Mesenchymal stem cell (in vitro differentiated cells and primary cell): ENCODE measurements at regions not wholly inside any gene's neighbourhood (a gene's known extent, or its start where the extent isn't known, plus 50 kb on each side); places are given as distances from the start of the nearest gene placed in this dataset.

Source experiments
- DNase-seq: peaks from one replicate; pipeline ENCODE4 v3.0.0-alpha.2; 2013
- H2AFZ ChIP-seq: one replicate; pipeline ENCODE4 v1.6.1; 2013; ENCODE audit warnings: low read depth, mild to moderate bottlenecking, control low read depth, inconsistent platforms, low read length, moderate library complexity
- H2AK5ac ChIP-seq: 2 replicates; pipeline ENCODE4 v1.6.1; 2013; ENCODE audit warnings: low read length, moderate library complexity, mild to moderate bottlenecking, inconsistent platforms; ENCODE audit not compliant: severe bottlenecking
- H2BK120ac ChIP-seq: one replicate; pipeline ENCODE4 v1.6.1; 2013; ENCODE audit warnings: low read depth, mild to moderate bottlenecking, inconsistent platforms, low read length, moderate library complexity
- H2BK12ac ChIP-seq, 2 experiments: one replicate each; pipeline ENCODE4 v1.6.1; 2013; ENCODE audit warnings: inconsistent platforms in 2 of 2, low read length in 2 of 2, mild to moderate bottlenecking in 2 of 2, moderate library complexity in 2 of 2, control low read depth in 1 of 2
- H2BK15ac ChIP-seq: one replicate; pipeline ENCODE4 v1.6.1; 2013; ENCODE audit warnings: mild to moderate bottlenecking, low read depth, inconsistent platforms; ENCODE audit not compliant: poor library complexity, severe bottlenecking
- H2BK5ac ChIP-seq: 2 replicates; pipeline ENCODE4 v1.6.1; 2013; ENCODE audit warnings: low read depth, mild to moderate bottlenecking, low read length, control low read depth, inconsistent platforms; ENCODE audit not compliant: poor library complexity, severe bottlenecking
- H3K14ac ChIP-seq, 2 experiments: one replicate each; pipeline ENCODE4 v1.6.1; 2013; ENCODE audit warnings: inconsistent platforms in 2 of 2, low read length in 2 of 2, control low read depth in 1 of 2, mild to moderate bottlenecking in 1 of 2, moderate library complexity in 1 of 2
- H3K18ac ChIP-seq, 2 experiments: one replicate each; pipeline ENCODE4 v1.6.1; 2013; ENCODE audit warnings: inconsistent platforms in 2 of 2, low read length in 2 of 2, control low read depth in 1 of 2, low read depth in 1 of 2, mild to moderate bottlenecking in 1 of 2
- H3K23ac ChIP-seq, 2 experiments: one replicate each; pipeline ENCODE4 v1.6.1; 2013; ENCODE audit warnings: inconsistent platforms in 2 of 2, low read length in 2 of 2, mild to moderate bottlenecking in 2 of 2, moderate library complexity in 2 of 2, control low read depth in 1 of 2
- H3K27ac ChIP-seq: 2 replicates; pipeline ENCODE4 v1.5.1; 2013; ENCODE audit warnings: mild to moderate bottlenecking, moderate library complexity, low read length, control low read depth, inconsistent platforms; ENCODE audit not compliant: poor library complexity, severe bottlenecking
- H3K27me3 ChIP-seq, 2 experiments: 2 replicates each; pipeline versions ENCODE4 v1.6.1 to v1.7.0; 2013; ENCODE audit warnings: low read length in 2 of 2, mild to moderate bottlenecking in 2 of 2, moderate library complexity in 2 of 2, control low read depth in 1 of 2, inconsistent platforms in 1 of 2; ENCODE audit not compliant: control insufficient read depth in 1 of 2, insufficient read depth in 1 of 2
- H3K36me3 ChIP-seq, 2 experiments: 2 replicates each; pipeline versions ENCODE4 v1.6.1 to v1.7.0; 2013; ENCODE audit warnings: low read length in 2 of 2, control low read depth in 1 of 2, inconsistent platforms in 1 of 2, low read depth in 1 of 2, mild to moderate bottlenecking in 1 of 2; ENCODE audit not compliant: insufficient read depth in 2 of 2, control insufficient read depth in 1 of 2
- H3K4ac ChIP-seq, 2 experiments: one replicate each; pipeline ENCODE4 v1.6.1; 2013; ENCODE audit warnings: inconsistent platforms in 2 of 2, low read length in 2 of 2, mild to moderate bottlenecking in 2 of 2, moderate library complexity in 2 of 2, control low read depth in 1 of 2, low read depth in 1 of 2
- H3K4me1 ChIP-seq: 2 replicates; pipeline ENCODE4 v1.6.1; 2013; ENCODE audit warnings: low read depth, low read length, control low read depth; ENCODE audit not compliant: control insufficient read depth, insufficient read depth
- H3K4me2 ChIP-seq: 2 replicates; pipeline ENCODE4 v1.6.1; 2013; ENCODE audit warnings: low read length, mild to moderate bottlenecking, inconsistent platforms; ENCODE audit not compliant: poor library complexity, severe bottlenecking
- H3K4me3 ChIP-seq, 2 experiments: 2 replicates each; pipeline versions ENCODE4 v1.5.1 to v1.7.0; 2013; ENCODE audit warnings: low read length in 2 of 2, mild to moderate bottlenecking in 2 of 2, control low read depth in 1 of 2, low read depth in 1 of 2; ENCODE audit not compliant: insufficient read depth in 1 of 2
- H3K79me1 ChIP-seq: replicated peaks from 2 replicates; pipeline ENCODE4 v1.6.1; 2013; ENCODE audit warnings: mild to moderate bottlenecking, control low read depth, low read length, inconsistent platforms; ENCODE audit not compliant: poor library complexity, severe bottlenecking
- H3K9ac ChIP-seq: 2 replicates; pipeline ENCODE4 v1.7.0; 2013; ENCODE audit warnings: mild to moderate bottlenecking, low read length, moderate library complexity
- H3K9me3 ChIP-seq: 2 replicates; pipeline ENCODE4 v1.7.0; 2013; ENCODE audit warnings: mild to moderate bottlenecking, low read length; ENCODE audit not compliant: control insufficient read depth
- H4K8ac ChIP-seq: one replicate; pipeline ENCODE4 v1.6.1; 2013; ENCODE audit warnings: inconsistent platforms, mild to moderate bottlenecking, low read length, moderate library complexity
- H4K91ac ChIP-seq: one replicate; pipeline ENCODE4 v1.6.1; 2013; ENCODE audit warnings: mild to moderate bottlenecking, low read length, inconsistent platforms
- WGBS: methylation state at CpG from one replicate; pipeline ENCODE4 v1.1.7; 2013; ENCODE audit warnings: mixed read lengths; 5-methylcytosine and 5-hydroxymethylcytosine counted together

GRCh38 chr11:15484398-15484797 is 369.7 kb downstream of the INSC start:
- no peak overlapping the region for H3K4ac ChIP-seq
- no peak overlapping the region for H3K18ac ChIP-seq
- H3K14ac ChIP-seq = no peak overlapping the region
- H3K23ac ChIP-seq = no peak overlapping the region
- no peak overlapping the region for H2AFZ ChIP-seq
- H3K4me1 ChIP-seq = no peaks in the 10 kb centered on the region
- DNase-seq = no peak
- H2BK5ac ChIP-seq = no peak overlapping the region
- H3K4me3 ChIP-seq = no peak overlapping the region
- H2AK5ac ChIP-seq = no peak overlapping the region
- H3K9ac ChIP-seq = no peak overlapping the region
- peaks cover 3% of the 10 kb centered on the region for H3K9me3 ChIP-seq
- no peak overlapping the region for H4K91ac ChIP-seq
- no peak overlapping the region for H2BK120ac ChIP-seq
- H4K8ac ChIP-seq = no peak overlapping the region
- H3K36me3 ChIP-seq = no peaks in the 10 kb centered on the region
- H2BK12ac ChIP-seq = no peak overlapping the region
- no peak overlapping the region for H3K4me2 ChIP-seq
- H3K27ac ChIP-seq = no peak overlapping the region
- no peaks in the 10 kb centered on the region for H3K79me1 ChIP-seq
- no peaks in the 10 kb centered on the region for H3K27me3 ChIP-seq
- 47% methylated on average over 2 of the region's 2 CpGs for WGBS
- H2BK15ac ChIP-seq = no peak overlapping the region

GRCh38 chr11:15485432-15485831 is 370.7 kb downstream of the INSC start:
- no peak overlapping the region for H2BK5ac ChIP-seq
- no peak overlapping the region for H2AFZ ChIP-seq
- no peak overlapping the region for H4K91ac ChIP-seq
- H4K8ac ChIP-seq = no peak overlapping the region
- H3K4ac ChIP-seq = no peak overlapping the region
- H3K27ac ChIP-seq = no peak overlapping the region
- H3K79me1 ChIP-seq = no peaks in the 10 kb centered on the region
- no peaks in the 10 kb centered on the region for H3K36me3 ChIP-seq
- DNase-seq = no peak
- H3K9me3 ChIP-seq = no peaks in the 10 kb centered on the region
- no peaks in the 10 kb centered on the region for H3K27me3 ChIP-seq
- H3K4me2 ChIP-seq = no peak overlapping the region
- H3K14ac ChIP-seq = no peak overlapping the region
- no peak overlapping the region for H2AK5ac ChIP-seq
- H3K23ac ChIP-seq = no peak overlapping the region
- no peak overlapping the region for H2BK12ac ChIP-seq
- no peaks in the 10 kb centered on the region for H3K4me1 ChIP-seq
- no peak overlapping the region for H2BK120ac ChIP-seq
- H3K18ac ChIP-seq = no peak overlapping the region
- no peak overlapping the region for H3K4me3 ChIP-seq
- H3K9ac ChIP-seq = no peak overlapping the region
- 92% methylated on average over 2 of the region's 2 CpGs for WGBS
- no peak overlapping the region for H2BK15ac ChIP-seq

GRCh38 chr11:15489281-15489680 is 374.6 kb downstream of the INSC start:
- H3K4me1 ChIP-seq = no peaks in the 10 kb centered on the region
- H2BK12ac ChIP-seq = no peak overlapping the region
- no peak overlapping the region for H3K27ac ChIP-seq
- H3K79me1 ChIP-seq = no peaks in the 10 kb centered on the region
- H2AK5ac ChIP-seq = no peak overlapping the region
- H3K14ac ChIP-seq = no peak overlapping the region
- H3K9ac ChIP-seq = no peak overlapping the region
- no peak overlapping the region for H3K4me2 ChIP-seq
- no peak overlapping the region for H3K4me3 ChIP-seq
- no peak overlapping the region for H2BK15ac ChIP-seq
- H2AFZ ChIP-seq = no peak overlapping the region
- no peaks in the 10 kb centered on the region for H3K36me3 ChIP-seq
- H3K18ac ChIP-seq = no peak overlapping the region
- no peak overlapping the region for H2BK5ac ChIP-seq
- H2BK120ac ChIP-seq = no peak overlapping the region
- H4K91ac ChIP-seq = no peak overlapping the region
- no peak overlapping the region for H3K23ac ChIP-seq
- no peak for DNase-seq
- H3K27me3 ChIP-seq = no peaks in the 10 kb centered on the region
- no peaks in the 10 kb centered on the region for H3K9me3 ChIP-seq
- H4K8ac ChIP-seq = no peak overlapping the region
- no peak overlapping the region for H3K4ac ChIP-seq

GRCh38 chr11:15490535-15490934 is 375.8 kb downstream of the INSC start:
- no peak overlapping the region for H3K14ac ChIP-seq
- H2AFZ ChIP-seq = no peak overlapping the region
- H2BK15ac ChIP-seq = no peak overlapping the region
- DNase-seq = no peak
- H4K8ac ChIP-seq = no peak overlapping the region
- no peak overlapping the region for H3K9ac ChIP-seq
- H2BK12ac ChIP-seq = no peak overlapping the region
- no peak overlapping the region for H3K4me3 ChIP-seq
- H3K36me3 ChIP-seq = no peaks in the 10 kb centered on the region
- no peak overlapping the region for H3K4me2 ChIP-seq
- H2BK120ac ChIP-seq = no peak overlapping the region
- H4K91ac ChIP-seq = no peak overlapping the region
- no peak overlapping the region for H2BK5ac ChIP-seq
- H3K27me3 ChIP-seq = no peaks in the 10 kb centered on the region
- H3K18ac ChIP-seq = no peak overlapping the region
- WGBS = 80% methylated on average over 1 of the region's 1 CpG
- no peaks in the 10 kb centered on the region for H3K79me1 ChIP-seq
- H3K27ac ChIP-seq = no peak overlapping the region
- H2AK5ac ChIP-seq = no peak overlapping the region
- no peaks in the 10 kb centered on the region for H3K4me1 ChIP-seq
- no peaks in the 10 kb centered on the region for H3K9me3 ChIP-seq
- H3K23ac ChIP-seq = no peak overlapping the region
- no peak overlapping the region for H3K4ac ChIP-seq
